PC-9 (cell line): ENCODE measurements at regions not wholly inside any gene's neighbourhood (a gene's known extent, or its start where the extent isn't known, plus 50 kb on each side); places are given as distances from the start of the nearest gene placed in this dataset.

Experiments
- CTCF ChIP-seq: fragments of 200-600 bp; sonication (generic); conservative IDR thresholded peaks from 2 replicates; pipeline ENCODE4 v1.6.1; 2017; ENCODE audit warnings: mixed run types, antibody characterized with exemption, mild to moderate bottlenecking, moderate library complexity
- EZH2 ChIP-seq: fragments of 200-600 bp; sonication (generic); IDR thresholded peaks from 2 replicates; pipeline ENCODE4 v1.8.0; 2017; ENCODE audit warnings: antibody characterized with exemption, low read depth

GRCh38 chr6:147666255-147666654 lies 157.8 kb downstream of the SAMD5 start:
- TF ChIP-seq CTCF: no peak
- TF ChIP-seq EZH2: no peak
